Sigmoid colon (tissue), 6 donors: ENCODE measurements at regions not wholly inside any gene's neighbourhood (a gene's known extent, or its start where the extent isn't known, plus 50 kb on each side); places are given as distances from the start of the nearest gene placed in this dataset.

ENCODE experiments used
- DNase-seq: peaks from one replicate; pipeline ENCODE4 v3.0.0-alpha.2; 2019
- H3K27ac ChIP-seq, 4 donors: fragments of 200-600 bp; sonication (generic); one replicate each; pipeline ENCODE4 v1.5.1; 2016 to 2019; ENCODE audit warnings: mild to moderate bottlenecking in 1 of 4
- H3K27me3 ChIP-seq, 3 donors: fragments of 200-600 bp; sonication (generic); one replicate each; pipeline ENCODE4 v1.5.1; 2019; ENCODE audit warnings: mild to moderate bottlenecking in 1 of 3
- H3K36me3 ChIP-seq, 4 donors: fragments of 200-600 bp; sonication (generic); one replicate each; pipeline ENCODE4 v1.5.1; 2016 to 2019
- H3K4me1 ChIP-seq, 4 donors: fragments of 200-600 bp; sonication (generic); one replicate each; pipeline ENCODE4 v1.5.1; 2017 to 2019
- H3K4me3 ChIP-seq, 4 donors: fragments of 200-600 bp; sonication (generic); one replicate each; pipeline ENCODE4 v1.5.1; 2017 to 2019; ENCODE audit warnings: mild to moderate bottlenecking in 2 of 4, moderate library complexity in 1 of 4
- H3K9me3 ChIP-seq, 4 donors: fragments of 200-600 bp in 3 of 4; sonication (generic) in 3 of 4; one replicate each; pipeline versions ENCODE4 v1.5.1 to v1.6.1; 2013 to 2019
- CTCF ChIP-seq, 4 experiments: fragments of 450-650 bp in 3 of 4; fragments of 200-600 bp in 1 of 4; IDR thresholded peaks; one replicate each; pipeline ENCODE4 v1.5.1; 2016 to 2019; ENCODE audit warnings: antibody characterized with exemption in 4 of 4, mild to moderate bottlenecking in 3 of 4, moderate library complexity in 2 of 4
- EP300 ChIP-seq, 4 donors: sonication (generic); formaldehyde crosslinking; IDR thresholded peaks; one replicate each; pipeline ENCODE4 v1.6.1; 2017; ENCODE audit warnings: antibody characterized with exemption in 4 of 4
- POLR2A ChIP-seq, 2 donors: fragments of 450-650 bp; IDR thresholded peaks; one replicate each; pipeline ENCODE4 v1.6.1; 2016; ENCODE audit warnings: antibody characterized with exemption in 2 of 2, mild to moderate bottlenecking in 2 of 2, moderate library complexity in 2 of 2
- POLR2AphosphoS5 ChIP-seq, 4 donors: sonication (generic); formaldehyde crosslinking; IDR thresholded peaks; one replicate each; pipeline ENCODE4 v1.6.1; 2017; ENCODE audit warnings: antibody characterized with exemption in 4 of 4
- WGBS, 2 donors: extraction: QIAGEN DNeasy Blood & Tissue Kit; methylation state at CpG; one replicate each; pipeline ENCODE4 v1.1.7; 2013; 5-methylcytosine and 5-hydroxymethylcytosine counted together
- intact Hi-C: fragments of 100-400 bp; cut with DNase I; formaldehyde crosslinking; loops from one replicate; pipeline ENCODE4 v1.15.1; 2023
- donor health status: healthy with polysubstance abuse.
- donor health status: healthy.

GRCh38 chr6:44698602-44699001 is 311.1 kb downstream of the CDC5L start:
- Histone ChIP-seq H3K4me1 (peaks cover 0 to 16% (median 9%) of the 10 kb centered on the region in 4 donors), H3K9me3 (no peaks in the 10 kb centered on the region), H3K4me3 (no peak overlapping the region), H3K36me3 (no peaks in the 10 kb centered on the region), H3K27ac (no peak overlapping the region), H3K27me3 (no peaks in the 10 kb centered on the region)
- WGBS, 2 donors = 61 to 76% methylated on average over 1 of the region's 1 CpG
- TF ChIP-seq POLR2A (IDR thresholded peaks at IDR 0.05) (no peak), CTCF (IDR thresholded peaks at IDR 0.05) (no peak), EP300 (IDR thresholded peaks at IDR 0.05) (no peak), POLR2AphosphoS5 (IDR thresholded peaks at IDR 0.05) (no peak)
- intact Hi-C loops = no loop called here
- DNase-seq = no peak

GRCh38 chr6:44699082-44699481 is 311.6 kb downstream of the CDC5L start:
- DNase-seq = no peak
- Histone ChIP-seq H3K4me3 (no peak overlapping the region), H3K27ac (no peak overlapping the region), H3K9me3 (no peaks in the 10 kb centered on the region), H3K4me1 (peaks cover 0 to 16% (median 9%) of the 10 kb centered on the region in 4 donors), H3K36me3 (no peaks in the 10 kb centered on the region), H3K27me3 (no peaks in the 10 kb centered on the region)
- 65 to 84% methylated on average over 1 of the region's 1 CpG for WGBS, 2 donors
- TF ChIP-seq POLR2A (IDR thresholded peaks at IDR 0.05) = no peak
- no peak for TF ChIP-seq POLR2AphosphoS5 (IDR thresholded peaks at IDR 0.05)
- TF ChIP-seq EP300 (IDR thresholded peaks at IDR 0.05) = no peak
- intact Hi-C loops = no loop called here

DNA sequence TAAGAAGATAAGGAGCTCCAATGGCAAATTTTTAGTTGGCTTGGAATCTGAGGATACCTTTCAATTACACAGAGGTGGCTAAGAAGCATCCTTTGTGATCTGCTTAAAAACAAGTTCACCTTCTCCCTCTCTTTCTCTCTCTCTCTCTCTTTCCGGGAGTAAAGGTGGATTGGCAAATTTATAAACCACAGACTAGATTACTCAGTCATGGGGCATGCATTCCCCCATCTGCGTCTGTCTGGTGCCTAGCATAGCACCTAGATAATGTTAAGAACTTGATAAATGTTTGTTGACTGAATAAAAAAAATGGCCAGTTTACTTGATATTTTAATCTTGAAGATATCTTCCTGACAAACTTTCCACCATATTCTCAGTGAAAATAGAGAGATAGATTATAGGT is 312.3 kb downstream of the CDC5L start:
- Histone ChIP-seq H3K27ac (no peak overlapping the region), H3K4me3 (no peak overlapping the region), H3K9me3 (no peaks in the 10 kb centered on the region), H3K36me3 (no peaks in the 10 kb centered on the region), H3K4me1 (peaks cover 0 to 16% (median 9%) of the 10 kb centered on the region in 4 donors), H3K27me3 (no peaks in the 10 kb centered on the region)
- no peak for DNase-seq
- WGBS, 2 donors = 65 to 93% methylated on average over 2 of the region's 2 CpGs
- TF ChIP-seq POLR2AphosphoS5 (IDR thresholded peaks at IDR 0.05) = no peak
- no peak for TF ChIP-seq EP300 (IDR thresholded peaks at IDR 0.05)
- TF ChIP-seq CTCF (IDR thresholded peaks at IDR 0.05) = no peak
- no peak for TF ChIP-seq POLR2A (IDR thresholded peaks at IDR 0.05)
- intact Hi-C loops = no loop called here

GRCh38 chr6:44700422-44700821 is 312.9 kb downstream of the CDC5L start:
- TF ChIP-seq CTCF (IDR thresholded peaks at IDR 0.05) = no peak
- TF ChIP-seq POLR2AphosphoS5 (IDR thresholded peaks at IDR 0.05) = no peak
- TF ChIP-seq EP300 (IDR thresholded peaks at IDR 0.05) = no peak
- TF ChIP-seq POLR2A (IDR thresholded peaks at IDR 0.05) = no peak
- Histone ChIP-seq H3K9me3 (no peaks in the 10 kb centered on the region), H3K27me3 (no peaks in the 10 kb centered on the region), H3K27ac (no peak overlapping the region), H3K4me1 (peaks cover 0 to 16% (median 9%) of the 10 kb centered on the region in 4 donors), H3K4me3 (no peak overlapping the region), H3K36me3 (no peaks in the 10 kb centered on the region)
- 94 to 95% methylated on average over 5 of the region's 5 CpGs for WGBS, 2 donors
- intact Hi-C loops = no loop called here
- DNase-seq = no peak

DNA sequence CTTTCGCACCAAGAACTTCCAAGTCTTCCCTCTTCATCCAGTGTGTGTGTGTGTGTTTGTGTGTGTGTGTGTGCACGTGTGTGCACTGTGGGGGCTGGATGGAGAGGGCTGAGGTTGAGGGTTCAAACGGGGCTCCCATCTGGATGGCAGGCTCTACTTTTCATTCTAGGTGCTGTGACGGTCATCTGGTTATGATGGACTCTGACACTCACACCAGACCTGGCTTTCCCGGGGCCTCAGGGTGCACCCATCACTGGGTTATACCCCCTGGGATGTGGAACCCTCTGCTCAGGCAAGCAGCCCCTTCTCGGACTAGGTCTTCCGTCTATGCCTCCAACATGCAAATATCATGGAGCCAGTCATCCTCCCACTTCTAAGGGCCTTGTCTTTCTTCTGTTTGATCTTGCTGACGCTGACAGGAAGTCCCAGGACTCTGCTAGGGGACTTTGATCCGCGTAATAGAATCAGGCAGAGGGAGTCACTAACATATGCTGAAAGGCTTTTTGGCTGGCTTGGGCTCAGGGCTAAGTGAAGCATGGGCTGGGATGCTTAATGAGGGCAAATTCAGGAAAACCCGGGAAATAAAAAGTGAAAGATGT is 313.6 kb downstream of the CDC5L start:
- no peak overlapping the region for H3K4me3 ChIP-seq
- H3K27ac ChIP-seq = no peak overlapping the region
- intact Hi-C loops = no loop called here
- H3K9me3 ChIP-seq = no peaks in the 10 kb centered on the region
- no peak for DNase-seq
- WGBS, 2 donors = 75 to 78% methylated on average over 11 of the region's 11 CpGs
- peaks cover 0 to 16% (median 9%) of the 10 kb centered on the region in 4 donors for H3K4me1 ChIP-seq
- no peaks in the 10 kb centered on the region for H3K27me3 ChIP-seq
- no peak for TF ChIP-seq POLR2AphosphoS5 (IDR thresholded peaks at IDR 0.05)
- TF ChIP-seq POLR2A (IDR thresholded peaks at IDR 0.05) = no peak
- TF ChIP-seq EP300 (IDR thresholded peaks at IDR 0.05) = no peak
- no peak for TF ChIP-seq CTCF (IDR thresholded peaks at IDR 0.05)
- H3K36me3 ChIP-seq = no peaks in the 10 kb centered on the region
